AG10803 (cell line): ENCODE measurements at regions not wholly inside any gene's neighbourhood (a gene's known extent, or its start where the extent isn't known, plus 50 kb on each side); places are given as distances from the start of the nearest gene placed in this dataset.

Experiments
- DNase-seq: peaks from one replicate; pipeline ENCODE4 v3.0.0; 2010; ENCODE audit warnings: low read depth
- H3K4me3 ChIP-seq: 2 replicates; pipeline ENCODE4 v1.5.1; 2011; ENCODE audit warnings: mild to moderate bottlenecking, low read length, control low read depth
- CTCF ChIP-seq: conservative IDR thresholded peaks from 2 replicates; pipeline ENCODE4 v1.5.1; 2011; ENCODE audit warnings: mild to moderate bottlenecking, low read length, control low read depth, inconsistent platforms

GRCh38 chr2:103818176-103818575 is 1035.7 kb upstream of the POU3F3 start:
- no peak for TF ChIP-seq CTCF
- H3K4me3 ChIP-seq, result no peak overlapping the region
- no peak for DNase-seq

- H3K4me3 ChIP-seq, result no peak overlapping the region
- TF ChIP-seq CTCF, result no peak
- DNase-seq, result no peak
These were observed 1034.3 kb upstream of the POU3F3 start for GRCh38 chr2:103819599-103819998.

- DNase-seq, result no peak
- H3K4me3 ChIP-seq, result no peak overlapping the region
- no peak for TF ChIP-seq CTCF
These were observed 1030.1 kb upstream of the POU3F3 start for GRCh38 chr2:103823847-103824246.

GRCh38 chr2:103847276-103847675 is 1006.6 kb upstream of the POU3F3 start:
- H3K4me3 ChIP-seq, result no peak overlapping the region
- DNase-seq, result no peak
- no peak for TF ChIP-seq CTCF

GRCh38 chr2:103859238-103859637 is 994.7 kb upstream of the POU3F3 start:
- no peak for TF ChIP-seq CTCF
- no peak for DNase-seq
- no peak overlapping the region for H3K4me3 ChIP-seq

GRCh38 chr2:103860016-103860415 is 993.9 kb upstream of the POU3F3 start:
- no peak overlapping the region for H3K4me3 ChIP-seq
- DNase-seq, result no peak

GRCh38 chr2:103868396-103868795 is 985.5 kb upstream of the POU3F3 start:
- H3K4me3 ChIP-seq, result no peak overlapping the region
- TF ChIP-seq CTCF, result no peak
- DNase-seq, result no peak

More at GRCh38 chr2:103860016-103860415, 993.9 kb upstream of the POU3F3 start:
- TF ChIP-seq CTCF, result no peak
